GM23338 (cell line): ENCODE measurements at regions not wholly inside any gene's neighbourhood (a gene's known extent, or its start where the extent isn't known, plus 50 kb on each side); places are given as distances from the start of the nearest gene placed in this dataset.

ENCODE experiments used
- ATAC-seq: fragments of 200-7000 bp; cut with Tn5 transposase; 3 replicates; pipeline ENCODE4 v1.9.1; 2020
- DNase-seq: peaks from one replicate; pipeline ENCODE4 v3.0.0-alpha.2; 2015; ENCODE audit warnings: low spot score
- H2AFZ ChIP-seq: fragments of 200-600 bp; sonication (generic); 2 replicates; pipeline ENCODE4 v1.8.0; 2016; ENCODE audit warnings: antibody characterized with exemption, mild to moderate bottlenecking, moderate library complexity
- H3F3A ChIP-seq: fragments of 200-600 bp; sonication (generic); replicated peaks from 2 replicates; pipeline ENCODE4 v1.8.0; 2017; ENCODE audit warnings: antibody characterized with exemption, mixed run types, low read depth
- H3K27ac ChIP-seq: fragments of 200-600 bp; sonication (generic); 2 replicates; pipeline ENCODE4 v1.6.1; 2016; ENCODE audit warnings: low read depth
- H3K27me3 ChIP-seq: fragments of 200-600 bp; sonication (generic); 2 replicates; pipeline ENCODE4 v1.8.0; 2016; ENCODE audit warnings: mild to moderate bottlenecking, mixed run types, moderate library complexity; ENCODE audit not compliant: insufficient read depth
- H3K36me3 ChIP-seq: fragments of 200-600 bp; sonication (generic); 2 replicates; pipeline ENCODE4 v1.8.0; 2016; ENCODE audit warnings: mild to moderate bottlenecking; ENCODE audit not compliant: insufficient read depth
- H3K4me1 ChIP-seq: fragments of 200-600 bp; sonication (generic); 2 replicates; pipeline ENCODE4 v1.8.0; 2016; ENCODE audit warnings: mild to moderate bottlenecking, moderate library complexity; ENCODE audit not compliant: insufficient read depth
- H3K4me2 ChIP-seq: fragments of 200-600 bp; sonication (generic); 2 replicates; pipeline ENCODE4 v1.7.1; 2017; ENCODE audit warnings: mixed run types
- H3K4me3 ChIP-seq: fragments of 200-600 bp; sonication (generic); 2 replicates; pipeline ENCODE4 v1.6.1; 2016; ENCODE audit warnings: mixed run types
- H3K79me2 ChIP-seq: fragments of 200-600 bp; sonication (generic); replicated peaks from 2 replicates; pipeline ENCODE4 v1.8.0; 2017; ENCODE audit warnings: mild to moderate bottlenecking; ENCODE audit not compliant: insufficient read depth
- H3K9me2 ChIP-seq: fragments of 200-600 bp; sonication (generic); 2 replicates; pipeline ENCODE4 v1.8.0; 2017; ENCODE audit not compliant: insufficient read depth
- H4K20me1 ChIP-seq: fragments of 200-600 bp; sonication (generic); replicated peaks from 2 replicates; pipeline ENCODE4 v1.8.0; 2017; ENCODE audit warnings: mild to moderate bottlenecking; ENCODE audit not compliant: insufficient read depth
- H3K27ac Mint-ChIP-seq: 2 replicates; pipeline ENCODE4 v1.8.0; 2020; ENCODE audit warnings: inconsistent platforms, mild to moderate bottlenecking, moderate library complexity, mixed read lengths
- H3K27me3 Mint-ChIP-seq: 3 replicates; pipeline ENCODE4 v1.8.0; 2022; ENCODE audit warnings: low read depth, mild to moderate bottlenecking, moderate library complexity, mixed read lengths, inconsistent platforms; ENCODE audit not compliant: insufficient read depth, poor library complexity
- H3K36me3 Mint-ChIP-seq: 3 replicates; pipeline ENCODE4 v1.8.0; 2021; ENCODE audit warnings: low read depth, mild to moderate bottlenecking, inconsistent platforms, moderate library complexity, mixed read lengths
- H3K4me1 Mint-ChIP-seq: 3 replicates; pipeline ENCODE4 v1.8.0; 2020; ENCODE audit warnings: mild to moderate bottlenecking, inconsistent platforms, mixed read lengths
- H3K4me3 Mint-ChIP-seq: 3 replicates; pipeline ENCODE4 v1.8.0; 2021; ENCODE audit warnings: moderate library complexity, mild to moderate bottlenecking, inconsistent platforms, mixed read lengths
- H3K9me3 Mint-ChIP-seq: 3 replicates; pipeline ENCODE4 v1.8.0; 2020; ENCODE audit warnings: moderate library complexity, mild to moderate bottlenecking, inconsistent platforms, mixed read lengths
- CREB1 ChIP-seq: fragments of 250-450 bp; sonication (Bioruptor Pico); IDR thresholded peaks from 2 replicates; pipeline ENCODE4 v1.5.0; 2020; ENCODE audit warnings: low read depth, mild to moderate bottlenecking, moderate library complexity
- CTCF ChIP-seq, 2 experiments: fragments of 200-600 bp in 1 of 2; sonication (generic) in 1 of 2; conservative IDR thresholded peaks; 2 replicates each; pipeline versions ENCODE4 v1.5.1 to v1.6.1; 2016 to 2017; ENCODE audit warnings: antibody characterized with exemption in 2 of 2, low read depth in 2 of 2, mild to moderate bottlenecking in 2 of 2, moderate library complexity in 1 of 2
- ETS1 ChIP-seq: IDR thresholded peaks from 2 replicates; pipeline ENCODE4 v1.6.1; 2016; ENCODE audit warnings: antibody characterized with exemption
- EZH2 ChIP-seq: fragments of 200-600 bp; sonication (generic); IDR thresholded peaks from one replicate; pipeline ENCODE4 v1.8.0; 2017; ENCODE audit warnings: antibody characterized with exemption, mild to moderate bottlenecking, low read depth; ENCODE audit not compliant: unreplicated experiment
- EZH2phosphoT487 ChIP-seq: fragments of 200-600 bp; sonication (generic); IDR thresholded peaks from one replicate; pipeline ENCODE4 v1.8.1; 2018; ENCODE audit warnings: antibody characterized with exemption; ENCODE audit not compliant: unreplicated experiment
- JUNB ChIP-seq: IDR thresholded peaks from one replicate; pipeline ENCODE4 v1.6.1; 2016; ENCODE audit warnings: antibody characterized with exemption; ENCODE audit not compliant: unreplicated experiment
- NANOG ChIP-seq: IDR thresholded peaks from 2 replicates; pipeline ENCODE4 v1.6.1; 2016; ENCODE audit warnings: antibody characterized with exemption, borderline replicate concordance
- POLR2AphosphoS5 ChIP-seq: IDR thresholded peaks from 2 replicates; pipeline ENCODE4 v1.6.1; 2016; ENCODE audit warnings: antibody characterized with exemption, low read depth
- REST ChIP-seq: IDR thresholded peaks from one replicate; pipeline ENCODE4 v1.6.1; 2018; ENCODE audit warnings: antibody characterized with exemption; ENCODE audit not compliant: unreplicated experiment
- STAT1 ChIP-seq: IDR thresholded peaks from one replicate; pipeline ENCODE4 v1.6.1; 2016; ENCODE audit warnings: antibody characterized with exemption; ENCODE audit not compliant: unreplicated experiment
- ZNF114 ChIP-seq: fragments of 250-450 bp; sonication (Bioruptor Pico); IDR thresholded peaks from 2 replicates; pipeline ENCODE4 v1.5.0; 2020; ENCODE audit warnings: mild to moderate bottlenecking, moderate library complexity
- ZNF331 ChIP-seq: fragments of 250-450 bp; sonication (Bioruptor Pico); IDR thresholded peaks from 2 replicates; pipeline ENCODE4 v1.5.0; 2020; ENCODE audit warnings: low read depth, mild to moderate bottlenecking, moderate library complexity
- ZNF462 ChIP-seq: fragments of 250-450 bp; sonication (Bioruptor Pico); IDR thresholded peaks from 2 replicates; pipeline ENCODE4 v1.5.0; 2020; ENCODE audit warnings: mild to moderate bottlenecking, moderate library complexity

GRCh38 chrX:7314425-7314824 is 166.5 kb upstream of the PUDP start:
- Histone ChIP-seq H3K4me3 (no peak overlapping the region), H3K36me3 (no peaks in the 10 kb centered on the region), H4K20me1 (no peaks in the 10 kb centered on the region), H3K79me2 (no peaks in the 10 kb centered on the region), H3K27ac (no peak overlapping the region), H3K4me1 (no peaks in the 10 kb centered on the region), H3K4me2 (no peak overlapping the region), H2AFZ (no peak overlapping the region), H3F3A (no peaks in the 10 kb centered on the region), H3K9me2 (no peaks in the 10 kb centered on the region), H3K27me3 (no peaks in the 10 kb centered on the region)
- TF ChIP-seq CTCF (conservative IDR thresholded peaks at IDR 0.05; ENCODE audit: low read depth in 2 of 2) (no peak), ETS1 (no peak), NANOG (no peak), REST (no peak), STAT1 (no peak), ZNF114 (CRISPR knock-in tag) (no peak), EZH2 (no peak), JUNB (no peak), ZNF331 (no peak), EZH2phosphoT487 (no peak), CREB1 (CRISPR knock-in tag) (no peak), ZNF462 (no peak), POLR2AphosphoS5 (no peak)
- no peaks in the 10 kb centered on the region for H3K4me1 Mint-ChIP-seq
- DNase-seq = no peak
- ATAC-seq = no peak
- no peaks in the 10 kb centered on the region for H3K36me3 Mint-ChIP-seq
- no peaks in the 10 kb centered on the region for H3K27me3 Mint-ChIP-seq
- no peak overlapping the region for H3K27ac Mint-ChIP-seq
- H3K4me3 Mint-ChIP-seq = no peak overlapping the region
- H3K9me3 Mint-ChIP-seq = no peaks in the 10 kb centered on the region
